NOMO-1 (cell line): ENCODE measurements at regions not wholly inside any gene's neighbourhood (a gene's known extent, or its start where the extent isn't known, plus 50 kb on each side); places are given as distances from the start of the nearest gene placed in this dataset.
A peak's percentile ranks its signal among the peaks of the same experiment; 100 is the strongest.
"Not testable (repeated sequence)": the region's sequence is repeated elsewhere in the genome, so short reads cannot be mapped to it uniquely, and the experiment has no call there.

Experiments used
- DNase-seq, 2 experiments: peaks; one replicate each; lab custom pipeline; 2025; ENCODE audit not compliant: unreplicated experiment in 2 of 2; lab: John Stamatoyannopoulos, UW

- no peak for DNase-seq
Observed at GRCh38 chr1:118828038-118828437, 160.1 kb downstream of the TBX15 start.

- no peak for DNase-seq
Observed at GRCh38 chr1:118827636-118828035, 160.5 kb downstream of the TBX15 start.

GRCh38 chr1:118827207-118827606 is 160.9 kb downstream of the TBX15 start:
- DNase-seq: no peak

- DNase-seq: no peak
Observed at GRCh38 chr1:118826669-118827068, 161.5 kb downstream of the TBX15 start.

- DNase-seq: no peak
Observed at GRCh38 chr1:118825619-118826018, 162.5 kb downstream of the TBX15 start.

GRCh38 chr1:118821801-118822200 is 166.3 kb downstream of the TBX15 start:
- DNase-seq: no peak

GRCh38 chr1:118820864-118821263 is 167.3 kb downstream of the TBX15 start:
- no peak for DNase-seq

- DNase-seq: peak in 1 of 2 experiments; percentile 28
Observed at GRCh38 chr1:118815909-118816308, 172.2 kb downstream of the TBX15 start.

GRCh38 chr1:118812555-118812954 is 175.6 kb downstream of the TBX15 start:
- no peak for DNase-seq

- DNase-seq: no peak
Observed at GRCh38 chr1:118811156-118811555, 177.0 kb downstream of the TBX15 start.

- no peak for DNase-seq
Observed at GRCh38 chr1:118809586-118809985, 178.6 kb downstream of the TBX15 start.

- DNase-seq: not testable (repeated sequence)
Observed at GRCh38 chr1:118803128-118803527, 185.0 kb downstream of the TBX15 start.

- DNase-seq: no peak
Observed at GRCh38 chr1:118791094-118791691, 196.9 kb downstream of the TBX15 start.

- no peak for DNase-seq
Observed at GRCh38 chr1:118788463-118788862, 199.7 kb downstream of the TBX15 start.

GRCh38 chr1:118786454-118787155 is 201.5 kb downstream of the TBX15 start:
- DNase-seq: no peak

GRCh38 chr1:118785246-118785645 is 202.9 kb downstream of the TBX15 start:
- no peak for DNase-seq

GRCh38 chr1:118783095-118783758 is 204.9 kb downstream of the TBX15 start:
- DNase-seq: no peak

GRCh38 chr1:118773656-118774055 is 214.5 kb downstream of the TBX15 start:
- DNase-seq: no peak

- no peak for DNase-seq
Observed at GRCh38 chr1:118767971-118768370, 220.2 kb downstream of the TBX15 start.

- no peak for DNase-seq
Observed at GRCh38 chr1:118753976-118754375, 234.2 kb downstream of the TBX15 start.

- DNase-seq: no peak
Observed at GRCh38 chr1:118751166-118751565, 237.0 kb downstream of the TBX15 start.

GRCh38 chr1:118744420-118744819 is 243.7 kb downstream of the TBX15 start:
- no peak for DNase-seq
